Naive thymus-derived CD4-positive, alpha-beta T cell (primary cell): ENCODE measurements at regions not wholly inside any gene's neighbourhood (a gene's known extent, or its start where the extent isn't known, plus 50 kb on each side); places are given as distances from the start of the nearest gene placed in this dataset.

ENCODE experiments used
- ATAC-seq: fragments of 150-1000 bp; cut with Tn5 transposase; 2 replicates; pipeline ENCODE4 v1.10.0; 2021; ENCODE audit warnings: mild to moderate bottlenecking, moderate library complexity
- CTCF ChIA-PET: fragments of 350-600 bp; sonication (Branson Sonifier 250); formaldehyde crosslinking; loops from one replicate; lab custom pipeline; 2021; ENCODE audit warnings: antibody characterized with exemption; lab: Charles Lee
- POLR2A ChIA-PET: fragments of 350-600 bp; sonication (Branson Sonifier 250); formaldehyde crosslinking; loops from one replicate; lab custom pipeline; 2021; ENCODE audit warnings: antibody characterized with exemption, inconsistent platforms; lab: Charles Lee
- DNase-seq, 9 donors: peaks; one replicate each; pipeline versions ENCODE4 v3.0.0 to v3.0.0-alpha.2; 2020 to 2022; ENCODE audit warnings: mixed read lengths in 1 of 9
- H3K27ac ChIP-seq: one replicate; pipeline ENCODE4 v1.7.0; 2013; ENCODE audit warnings: mild to moderate bottlenecking, low read depth, low read length, moderate library complexity
- H3K27me3 ChIP-seq, 2 donors: one replicate each; pipeline ENCODE4 v1.7.0; 2013; ENCODE audit warnings: low read length in 2 of 2, mild to moderate bottlenecking in 2 of 2, moderate library complexity in 2 of 2; ENCODE audit not compliant: control insufficient read depth in 2 of 2, insufficient read depth in 2 of 2
- H3K36me3 ChIP-seq, 3 experiments: 1 replicate in 2 of 3; 2 replicates in 1 of 3; pipeline ENCODE4 v1.7.0; 2013; ENCODE audit warnings: low read length in 3 of 3, mild to moderate bottlenecking in 3 of 3, moderate library complexity in 1 of 3; ENCODE audit not compliant: insufficient read depth in 3 of 3, control insufficient read depth in 2 of 3
- H3K4me1 ChIP-seq, 2 donors: one replicate each; pipeline ENCODE4 v1.7.0; 2013; ENCODE audit warnings: low read length in 2 of 2, mild to moderate bottlenecking in 2 of 2, moderate library complexity in 1 of 2; ENCODE audit not compliant: control insufficient read depth in 2 of 2, insufficient read depth in 2 of 2
- H3K4me3 ChIP-seq: 2 replicates; pipeline ENCODE4 v1.7.0; 2013; ENCODE audit warnings: mild to moderate bottlenecking, low read length
- H3K9me3 ChIP-seq, 3 experiments: 1 replicate in 2 of 3; 2 replicates in 1 of 3; pipeline ENCODE4 v1.7.0; 2013; ENCODE audit warnings: low read length in 3 of 3; ENCODE audit not compliant: control insufficient read depth in 2 of 3
- H3K27ac Mint-ChIP-seq, 9 donors: one replicate each; pipeline ENCODE4 v1.8.0; 2020 to 2022; ENCODE audit warnings: mixed read lengths in 9 of 9, mild to moderate bottlenecking in 8 of 9, moderate library complexity in 5 of 9, inconsistent platforms in 2 of 9
- H3K27me3 Mint-ChIP-seq, 5 donors: one replicate each; pipeline ENCODE4 v1.8.0; 2021 to 2022; ENCODE audit warnings: mixed read lengths in 5 of 5, mild to moderate bottlenecking in 1 of 5
- H3K36me3 Mint-ChIP-seq, 5 donors: one replicate each; pipeline ENCODE4 v1.8.0; 2020 to 2022; ENCODE audit warnings: mixed read lengths in 5 of 5, mild to moderate bottlenecking in 3 of 5, inconsistent platforms in 1 of 5
- H3K4me1 Mint-ChIP-seq, 7 donors: one replicate each; pipeline ENCODE4 v1.8.0; 2020 to 2022; ENCODE audit warnings: mixed read lengths in 7 of 7, mild to moderate bottlenecking in 3 of 7, inconsistent platforms in 1 of 7
- H3K4me3 Mint-ChIP-seq, 10 donors: one replicate each; pipeline ENCODE4 v1.8.0; 2020 to 2022; ENCODE audit warnings: mild to moderate bottlenecking in 10 of 10, mixed read lengths in 10 of 10, moderate library complexity in 6 of 10, inconsistent platforms in 2 of 10
- H3K9me3 Mint-ChIP-seq, 11 donors: one replicate each; pipeline ENCODE4 v1.8.0; 2020 to 2022; ENCODE audit warnings: mixed read lengths in 11 of 11, mild to moderate bottlenecking in 4 of 11, inconsistent platforms in 1 of 11, moderate library complexity in 1 of 11
- intact Hi-C, 2 donors: fragments of 100-400 bp; cut with micrococcal nuclease; formaldehyde crosslinking; loops; one replicate each; pipeline ENCODE4 v1.15.1; 2023

DNA sequence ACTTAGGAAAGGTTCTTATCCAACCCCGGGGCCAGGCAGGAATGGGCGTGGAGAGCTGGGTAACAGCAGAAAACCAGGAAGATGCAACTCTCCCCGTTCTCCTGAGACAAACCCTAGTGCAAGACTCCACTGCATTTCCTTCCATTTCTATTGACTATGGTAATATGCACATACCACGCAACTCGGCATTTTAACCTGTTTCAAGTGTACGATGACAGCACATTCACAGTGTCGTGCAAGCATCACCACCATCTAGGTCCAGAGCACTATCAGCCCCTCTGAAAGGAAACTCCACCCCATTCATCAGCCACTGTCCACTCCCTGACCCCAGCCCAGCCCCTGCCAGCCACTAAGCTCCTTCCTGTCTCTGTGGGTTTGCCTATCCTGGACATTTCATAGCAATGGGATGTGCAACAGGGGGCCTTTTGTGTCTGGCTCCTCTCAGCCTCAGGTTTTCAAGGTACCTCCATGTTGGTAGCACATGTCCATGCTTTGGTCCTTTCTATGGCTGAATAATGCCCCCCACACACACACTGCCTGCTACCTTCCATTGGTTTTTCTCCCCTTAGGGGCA is 441.9 kb downstream of the SOX9 start:
- DNase-seq (no peak), ATAC-seq (no peak)
- Mint-ChIP-seq H3K4me1 (peaks cover 0 to 13% (median 0%) of the 10 kb centered on the region in 7 donors), H3K27ac (peak overlapping the region in 1 of 9 donors; percentile 0), H3K27me3 (peaks cover 0 to 4% (median 0%) of the 10 kb centered on the region in 5 donors), H3K9me3 (no peaks in the 10 kb centered on the region), H3K4me3 (no peak overlapping the region), H3K36me3 (no peaks in the 10 kb centered on the region)
- Histone ChIP-seq H3K27me3 (no peaks in the 10 kb centered on the region), H3K36me3 (no peaks in the 10 kb centered on the region), H3K4me1 (no peaks in the 10 kb centered on the region), H3K27ac (no peak overlapping the region), H3K4me3 (no peak overlapping the region), H3K9me3 (no peaks in the 10 kb centered on the region)
- POLR2A ChIA-PET: no interaction called here
- CTCF ChIA-PET: no interaction called here
- intact Hi-C loops: loop anchor here in 1 of 2 donors (5.0 to 10.0 kb wide), 3 partner anchors 52 to 672 kb away; a partner anchor contains a TSS

DNA sequence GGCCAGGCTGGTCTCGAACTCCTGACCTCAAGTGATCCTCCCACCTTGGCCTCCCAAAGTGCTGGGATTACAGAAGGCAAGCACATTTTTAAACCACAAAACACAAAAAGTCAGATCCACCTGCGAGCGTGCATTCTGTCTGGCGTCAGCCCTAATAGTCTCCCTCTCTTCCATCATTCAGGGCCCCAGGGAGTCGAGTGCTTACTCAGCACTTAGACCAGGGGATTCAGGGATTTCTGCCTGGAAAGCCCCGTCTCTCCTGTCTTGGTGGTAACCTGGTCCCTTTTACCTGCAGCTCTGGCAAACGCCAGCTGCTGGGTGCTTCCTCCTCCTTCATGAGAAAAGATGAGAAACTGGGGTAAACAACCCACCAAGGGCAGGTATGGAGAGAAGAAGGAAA is 443.1 kb downstream of the SOX9 start:
- CTCF ChIA-PET: no interaction called here
- intact Hi-C loops: loop anchor here in 1 of 2 donors (5.0 to 10.0 kb wide), 3 partner anchors 51 to 671 kb away; a partner anchor contains a TSS

DNA sequence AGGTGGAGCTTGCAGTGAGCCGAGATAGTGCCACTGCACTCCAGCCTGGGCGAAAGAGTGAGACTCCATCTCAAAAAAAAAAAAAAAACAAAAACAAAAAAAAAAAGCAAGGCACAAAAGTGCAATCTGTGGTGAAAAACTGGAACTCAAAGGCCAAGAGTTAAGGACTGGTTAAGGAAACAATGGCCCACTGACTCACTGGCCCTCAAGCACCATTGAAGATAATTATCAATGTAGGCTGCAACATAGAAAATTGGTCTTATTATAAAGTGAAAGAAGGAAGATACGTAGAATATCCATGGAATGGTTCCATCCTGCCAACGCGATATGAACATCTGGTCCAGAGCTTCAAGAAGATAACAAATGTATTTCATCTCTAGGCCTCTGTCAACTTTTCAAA is 444.2 kb downstream of the SOX9 start:
- H3K27me3 ChIP-seq: no peaks in the 10 kb centered on the region
- intact Hi-C loops: loop anchor here in 1 of 2 donors (10.0 kb wide), 2 partner anchors 50 to 670 kb away; a partner anchor contains a TSS
- no peak overlapping the region for H3K27ac ChIP-seq
- H3K4me3 ChIP-seq: no peak overlapping the region
- H3K36me3 ChIP-seq: no peaks in the 10 kb centered on the region
- Mint-ChIP-seq H3K9me3 (no peaks in the 10 kb centered on the region), H3K4me1 (peaks cover 0 to 13% (median 0%) of the 10 kb centered on the region in 7 donors), H3K4me3 (no peak overlapping the region), H3K27me3 (peaks cover 0 to 5% (median 0%) of the 10 kb centered on the region in 5 donors), H3K36me3 (no peaks in the 10 kb centered on the region), H3K27ac (no peak overlapping the region)
- CTCF ChIA-PET: interaction anchor here (0.7 kb wide), 1 partner anchor 48 kb away, joined by 5 read pairs; no protein-coding TSS in a partner anchor
- no peaks in the 10 kb centered on the region for H3K9me3 ChIP-seq
- no peak for DNase-seq
- H3K4me1 ChIP-seq: no peaks in the 10 kb centered on the region
- POLR2A ChIA-PET: no interaction called here
- ATAC-seq: no peak

More for the DNA sequence above, 443.1 kb downstream of the SOX9 start:
- Histone ChIP-seq H3K4me3 (no peak overlapping the region), H3K4me1 (no peaks in the 10 kb centered on the region), H3K36me3 (no peaks in the 10 kb centered on the region), H3K27me3 (no peaks in the 10 kb centered on the region), H3K9me3 (no peaks in the 10 kb centered on the region), H3K27ac (no peak overlapping the region)
- peaks cover 0 to 13% (median 0%) of the 10 kb centered on the region in 7 donors for H3K4me1 Mint-ChIP-seq
- DNase-seq: no peak
- POLR2A ChIA-PET: interaction anchor here (0.6 kb wide), 1 partner anchor 31 kb away, joined by 3 read pairs; no protein-coding TSS in a partner anchor
- no peak for ATAC-seq
- H3K36me3 Mint-ChIP-seq: no peaks in the 10 kb centered on the region
- H3K27me3 Mint-ChIP-seq: peaks cover 0 to 3% (median 0%) of the 10 kb centered on the region in 5 donors
- no peak overlapping the region for H3K27ac Mint-ChIP-seq
- no peaks in the 10 kb centered on the region for H3K9me3 Mint-ChIP-seq
- no peak overlapping the region for H3K4me3 Mint-ChIP-seq

DNA sequence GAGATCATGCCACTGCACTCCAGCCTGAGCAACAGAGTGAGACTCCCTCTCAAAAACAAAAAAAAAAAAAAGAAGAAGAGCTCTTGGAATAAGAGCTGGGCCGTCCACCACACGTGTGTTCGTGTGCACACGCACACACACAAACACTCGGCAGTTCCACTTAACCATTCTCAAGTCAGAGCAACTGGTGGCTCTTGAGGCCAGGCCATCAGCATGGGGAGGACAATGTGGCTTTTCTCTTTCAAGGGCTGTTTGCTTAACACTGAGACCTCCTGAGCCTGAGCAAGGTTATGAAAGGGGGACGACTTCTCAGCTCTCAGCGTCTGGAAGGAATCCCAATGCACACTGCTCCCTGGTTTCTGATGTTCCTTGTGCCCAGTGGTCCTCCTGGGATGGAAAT is 444.9 kb downstream of the SOX9 start:
- peaks cover 0 to 5% (median 0%) of the 10 kb centered on the region in 5 donors for H3K27me3 Mint-ChIP-seq
- DNase-seq (no peak), ATAC-seq (no peak)
- H3K4me1 ChIP-seq: no peaks in the 10 kb centered on the region
- peaks cover 0 to 10% (median 0%) of the 10 kb centered on the region in 7 donors for H3K4me1 Mint-ChIP-seq
- intact Hi-C loops: loop anchor here in 1 of 2 donors (10.0 kb wide), 2 partner anchors 49 to 669 kb away; a partner anchor contains a TSS
- H3K9me3 Mint-ChIP-seq: no peaks in the 10 kb centered on the region
- H3K36me3 ChIP-seq: no peaks in the 10 kb centered on the region
- ChIA-PET CTCF (interaction anchor here (0.7 kb wide), 1 partner anchor 47 kb away, joined by 5 read pairs; no protein-coding TSS in a partner anchor), POLR2A (no interaction called here)
- no peaks in the 10 kb centered on the region for H3K9me3 ChIP-seq
- no peak overlapping the region for H3K4me3 Mint-ChIP-seq
- H3K27ac Mint-ChIP-seq: no peak overlapping the region
- H3K36me3 Mint-ChIP-seq: no peaks in the 10 kb centered on the region
- H3K4me3 ChIP-seq: no peak overlapping the region
- no peaks in the 10 kb centered on the region for H3K27me3 ChIP-seq
- H3K27ac ChIP-seq: no peak overlapping the region

DNA sequence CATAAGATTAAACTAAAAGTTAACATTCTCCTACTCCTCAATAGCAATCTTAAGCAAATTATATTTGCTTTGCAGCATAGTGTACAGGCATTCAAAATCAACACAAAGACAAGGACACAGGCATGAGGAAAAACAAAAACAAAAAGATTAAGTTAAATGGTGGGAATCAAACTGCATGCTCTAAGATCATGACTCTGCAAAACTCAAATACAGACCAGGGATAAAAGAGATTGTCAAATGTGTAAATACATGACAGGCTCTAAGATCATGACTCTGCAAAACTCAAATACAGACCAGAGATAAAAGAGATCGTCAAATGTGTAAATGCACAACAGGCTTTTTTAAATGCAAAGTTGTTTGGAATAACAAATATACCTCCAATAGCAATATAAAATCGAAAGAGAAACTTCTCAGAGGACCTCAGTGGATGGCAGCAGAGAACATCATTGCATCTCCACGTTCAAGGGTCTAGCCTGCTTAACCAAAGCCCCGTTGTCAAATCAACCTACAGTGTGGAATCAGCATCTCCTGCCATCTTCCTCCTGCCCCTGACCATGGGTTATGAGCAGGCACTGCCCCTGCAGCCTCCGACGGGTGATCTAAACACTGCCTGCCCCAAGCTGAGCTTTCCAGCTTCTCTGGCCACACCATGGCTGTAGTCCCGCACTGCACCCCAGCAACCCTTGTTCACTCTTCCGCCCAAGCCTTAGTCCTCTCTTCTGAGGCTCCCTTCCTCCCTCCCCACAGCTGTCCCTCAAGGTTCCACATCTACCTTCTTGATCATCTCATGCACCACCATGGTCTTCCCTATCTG is 446.1 kb downstream of the SOX9 start:
- POLR2A ChIA-PET: no interaction called here
- H3K4me1 ChIP-seq: no peaks in the 10 kb centered on the region
- Mint-ChIP-seq H3K27ac (peak overlapping the region in 1 of 9 donors; percentile 58), H3K4me1 (peaks cover 0 to 10% (median 0%) of the 10 kb centered on the region in 7 donors), H3K36me3 (no peaks in the 10 kb centered on the region), H3K9me3 (no peaks in the 10 kb centered on the region), H3K27me3 (peaks cover 0 to 8% (median 0%) of the 10 kb centered on the region in 5 donors), H3K4me3 (peak overlapping the region in 1 of 10 donors; percentile 42)
- H3K4me3 ChIP-seq: no peak overlapping the region
- H3K9me3 ChIP-seq: no peaks in the 10 kb centered on the region
- ATAC-seq (no peak), DNase-seq (no peak)
- no peaks in the 10 kb centered on the region for H3K36me3 ChIP-seq
- CTCF ChIA-PET: no interaction called here
- no peaks in the 10 kb centered on the region for H3K27me3 ChIP-seq
- no peak overlapping the region for H3K27ac ChIP-seq
- intact Hi-C loops: loop anchor here in 1 of 2 donors (10.0 kb wide), 2 partner anchors 48 to 668 kb away; a partner anchor contains a TSS

DNA sequence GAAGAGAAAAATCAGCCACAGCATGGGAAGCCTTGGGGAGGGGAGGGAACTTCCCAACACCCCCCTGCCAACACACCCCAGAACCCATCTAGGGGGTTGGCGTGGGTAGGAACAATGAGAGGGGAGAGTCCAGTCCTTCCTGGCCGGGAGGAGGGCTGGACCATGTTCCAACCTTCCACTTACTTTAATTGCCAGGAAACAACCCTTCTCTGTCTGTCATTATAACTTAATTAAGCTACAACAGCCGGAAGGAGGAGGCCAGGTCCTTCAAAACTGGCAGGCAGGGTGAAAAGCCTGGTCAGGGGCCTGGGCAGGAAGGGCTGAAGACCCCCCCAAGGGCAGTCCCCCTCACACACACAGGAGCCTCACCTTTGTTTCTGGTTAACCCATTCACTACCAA is 447.0 kb downstream of the SOX9 start:
- Mint-ChIP-seq H3K4me3 (no peak overlapping the region), H3K36me3 (no peaks in the 10 kb centered on the region), H3K4me1 (peaks cover 0 to 10% (median 0%) of the 10 kb centered on the region in 7 donors), H3K27me3 (peaks cover 0 to 17% (median 0%) of the 10 kb centered on the region in 5 donors), H3K27ac (no peak overlapping the region), H3K9me3 (no peaks in the 10 kb centered on the region)
- DNase-seq: no peak
- Histone ChIP-seq H3K27ac (no peak overlapping the region), H3K4me1 (no peaks in the 10 kb centered on the region), H3K36me3 (no peaks in the 10 kb centered on the region), H3K27me3 (no peaks in the 10 kb centered on the region), H3K9me3 (no peaks in the 10 kb centered on the region), H3K4me3 (no peak overlapping the region)
- ChIA-PET CTCF (no interaction called here), POLR2A (no interaction called here)
- intact Hi-C loops: loop anchor here in 1 of 2 donors (10.0 kb wide), 2 partner anchors 47 to 667 kb away; a partner anchor contains a TSS
- ATAC-seq: no peak
